HG03045 (cell line): ENCODE measurements at regions not wholly inside any gene's neighbourhood (a gene's known extent, or its start where the extent isn't known, plus 50 kb on each side); places are given as distances from the start of the nearest gene placed in this dataset.

Experiments used
- ATAC-seq: cut with Tn5 transposase; IDR thresholded peaks from one replicate; pipeline ENCODE4 v1.9.1; 2021; ENCODE audit warnings: mild to moderate bottlenecking, moderate library complexity; ENCODE audit not compliant: unreplicated experiment

DNA sequence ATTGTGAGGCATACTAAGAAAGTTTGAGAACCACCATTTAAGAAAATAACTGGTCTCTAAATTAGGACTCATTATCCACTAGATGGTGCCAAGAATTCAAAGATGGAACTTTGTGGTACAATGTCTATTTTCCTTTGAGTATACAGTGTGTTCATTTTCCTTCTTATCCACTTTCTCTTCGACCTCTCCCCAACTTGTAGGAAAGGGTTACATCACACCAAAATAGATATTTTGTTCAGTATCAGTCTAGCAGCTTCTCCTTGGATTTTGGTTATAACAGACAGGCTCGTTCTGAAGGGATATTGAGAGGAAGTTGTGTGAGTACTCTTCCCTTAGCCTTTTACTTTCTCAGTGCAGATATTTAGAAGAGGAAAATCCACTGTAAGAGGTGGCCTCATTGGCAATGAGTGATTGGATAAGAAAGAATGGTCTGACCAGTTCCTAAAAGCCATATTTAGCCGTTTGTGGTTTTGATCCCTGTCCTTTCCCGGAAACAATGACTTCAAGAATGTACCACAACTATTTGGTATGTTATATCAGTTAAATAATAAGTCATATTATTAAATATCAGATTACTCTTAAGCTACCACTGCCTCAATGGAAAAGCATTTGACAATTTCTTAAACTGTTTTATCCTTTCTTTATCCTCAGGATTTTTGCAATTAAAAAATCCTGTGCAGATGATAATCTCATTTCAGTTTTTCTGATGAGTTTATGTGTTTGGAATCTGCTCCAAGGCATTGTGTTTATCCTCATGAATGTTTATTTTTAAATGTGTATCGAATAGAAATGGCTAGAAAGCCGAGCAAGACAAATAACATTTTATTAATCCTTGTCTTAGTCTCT lies 69.0 kb upstream of the GRAMD2B start:
- ATAC-seq, result no peak

DNA sequence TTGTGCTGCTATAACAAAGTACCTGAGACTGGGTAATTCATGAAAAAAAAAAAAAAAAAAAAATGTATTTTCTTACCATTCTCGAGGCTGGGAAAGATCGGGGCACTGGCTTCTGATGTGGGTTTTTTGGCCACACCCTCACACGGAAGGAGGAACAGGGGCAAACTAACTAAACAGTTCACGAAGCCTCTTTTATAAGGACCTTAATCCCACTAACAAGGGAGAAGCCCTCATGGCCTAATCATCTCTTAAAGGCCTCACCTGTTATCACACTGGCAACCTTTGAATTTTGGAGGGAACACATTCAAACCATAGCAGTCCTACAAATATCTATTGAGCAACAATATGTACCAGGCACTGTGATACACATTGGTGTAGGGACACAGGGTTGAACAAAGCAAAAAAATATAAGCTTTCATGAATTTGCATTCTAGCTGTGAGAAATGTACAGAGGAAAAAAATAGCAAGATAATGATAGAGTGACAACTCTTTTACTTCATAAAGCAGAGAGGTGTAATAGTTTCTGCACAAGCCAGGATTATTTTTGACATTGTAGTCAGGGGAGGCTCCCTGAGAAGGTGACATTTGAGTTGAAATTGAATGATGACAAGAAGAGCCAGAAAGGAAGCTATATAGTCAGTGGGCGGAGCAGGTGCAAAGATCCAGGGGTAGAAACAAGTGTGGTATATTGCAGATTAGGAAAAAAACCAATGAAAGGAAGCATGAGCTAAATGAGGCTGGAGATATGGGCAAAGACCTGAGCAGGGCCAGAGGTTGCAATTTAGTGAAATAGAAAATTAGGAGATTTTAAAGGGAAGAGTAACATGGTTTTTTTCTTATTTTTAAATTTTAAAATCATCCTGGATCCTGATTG lies 68.1 kb upstream of the GRAMD2B start:
- no peak for ATAC-seq

DNA sequence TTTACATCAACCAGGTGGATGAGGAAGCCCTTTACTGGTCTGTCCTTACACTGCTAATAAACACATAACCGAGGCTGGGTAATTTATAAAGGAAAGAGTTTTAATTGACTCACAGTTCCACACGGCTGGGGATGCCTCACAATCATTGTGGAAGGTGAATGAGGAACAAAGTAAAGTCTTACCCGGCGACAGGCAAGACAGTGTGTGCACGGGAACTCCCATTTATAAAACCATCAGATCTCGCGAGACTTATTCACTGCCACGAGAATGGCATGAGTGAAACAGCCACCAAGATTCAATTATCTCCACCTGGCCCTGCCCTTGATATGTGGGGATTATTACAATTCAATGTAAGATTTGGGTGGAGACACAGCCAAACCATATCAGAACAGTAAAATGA lies 67.3 kb upstream of the GRAMD2B start:
- ATAC-seq, result no peak

DNA sequence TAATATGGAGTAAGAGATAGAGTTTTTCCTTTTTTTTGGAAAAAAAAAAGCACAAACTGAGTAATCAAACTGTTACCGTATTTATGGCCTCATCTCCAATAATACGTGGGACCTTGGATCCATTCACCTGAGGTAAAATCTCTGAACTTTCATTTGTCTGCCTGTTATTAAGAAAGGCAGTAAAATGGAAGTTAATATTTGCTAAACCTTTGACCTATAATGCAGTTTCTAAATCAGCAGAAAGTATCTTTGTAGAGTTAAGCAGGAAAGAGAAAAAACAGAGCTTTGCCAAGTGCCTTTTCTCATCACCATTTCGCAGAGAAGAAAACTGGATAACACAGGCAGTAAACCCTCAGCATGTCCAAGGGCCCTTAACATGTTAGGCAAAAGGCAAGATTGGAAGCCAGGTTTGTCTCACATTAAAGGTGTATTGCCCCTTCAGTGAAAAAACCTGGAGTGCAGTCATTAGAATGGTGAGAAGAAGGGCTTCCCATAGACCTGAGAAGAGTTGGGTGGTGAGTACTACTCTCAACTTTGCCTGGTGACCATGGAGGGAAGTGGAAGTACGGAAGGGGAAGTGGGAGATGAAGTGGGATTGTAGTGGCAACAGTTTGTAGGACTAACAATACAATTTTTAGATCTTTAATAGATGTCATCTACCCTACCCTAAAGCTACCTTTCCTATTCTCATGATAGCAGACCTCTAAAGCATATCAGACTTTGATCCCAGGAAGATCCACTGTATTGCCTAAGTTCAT lies 65.4 kb upstream of the GRAMD2B start:
- ATAC-seq, result no peak

DNA sequence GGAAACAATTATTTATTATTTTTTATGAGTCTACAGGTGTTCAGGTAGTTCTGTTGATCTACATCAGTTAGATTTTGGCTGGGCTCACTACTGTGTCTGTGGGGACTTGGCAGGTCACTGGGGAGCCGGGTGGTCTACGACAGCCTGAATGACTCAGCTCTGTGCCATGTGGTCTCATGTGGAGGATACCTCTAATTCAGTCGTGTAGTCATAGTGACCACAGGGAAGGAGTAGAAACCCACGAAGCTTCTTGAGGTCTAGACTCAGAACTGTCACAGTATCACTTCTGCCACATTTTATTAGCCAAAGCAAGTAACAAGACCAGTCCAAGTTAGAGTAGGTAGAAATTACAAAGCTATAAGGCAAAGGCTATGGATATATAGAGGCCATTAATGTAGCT lies 64.7 kb upstream of the GRAMD2B start:
- peak; percentile 87 for ATAC-seq

DNA sequence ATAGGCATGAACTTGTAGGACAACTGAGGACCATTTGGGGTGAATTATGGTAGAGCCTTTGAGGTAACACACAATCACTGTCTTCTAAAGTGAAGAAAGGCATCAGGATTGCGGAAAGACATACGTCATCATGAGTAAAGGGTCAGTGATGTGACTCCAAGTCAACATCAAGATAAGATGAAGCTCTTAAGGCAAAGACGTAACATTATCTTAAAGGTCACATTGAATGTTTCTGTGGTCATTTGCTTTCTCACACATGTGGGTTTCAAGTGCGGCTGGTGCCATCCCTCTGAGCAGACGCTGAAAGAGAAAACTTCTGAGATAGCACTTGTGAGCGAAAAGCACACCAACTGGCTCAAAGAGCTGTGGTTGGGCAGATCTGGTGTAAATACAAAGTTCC lies 63.3 kb upstream of the GRAMD2B start:
- no peak for ATAC-seq

DNA sequence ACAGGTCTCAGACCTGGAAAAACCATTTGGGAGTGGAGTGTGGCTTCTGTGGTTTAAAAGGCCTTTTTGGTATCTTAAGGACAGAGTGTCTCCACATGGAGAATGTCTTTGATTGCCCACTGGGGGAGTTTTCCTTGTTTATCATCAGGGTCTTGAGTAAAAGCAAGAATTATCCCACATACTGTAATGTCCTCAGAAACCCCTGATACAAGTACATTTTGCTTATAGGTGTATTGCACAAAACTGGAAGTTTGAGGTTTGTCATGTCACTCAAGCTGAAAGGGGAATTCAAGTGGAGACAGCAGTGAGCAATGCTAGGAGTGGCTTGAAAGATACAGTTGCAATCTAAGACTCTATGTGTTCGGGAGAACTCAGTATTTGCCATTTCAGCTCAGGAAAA lies 62.7 kb upstream of the GRAMD2B start:
- no peak for ATAC-seq

DNA sequence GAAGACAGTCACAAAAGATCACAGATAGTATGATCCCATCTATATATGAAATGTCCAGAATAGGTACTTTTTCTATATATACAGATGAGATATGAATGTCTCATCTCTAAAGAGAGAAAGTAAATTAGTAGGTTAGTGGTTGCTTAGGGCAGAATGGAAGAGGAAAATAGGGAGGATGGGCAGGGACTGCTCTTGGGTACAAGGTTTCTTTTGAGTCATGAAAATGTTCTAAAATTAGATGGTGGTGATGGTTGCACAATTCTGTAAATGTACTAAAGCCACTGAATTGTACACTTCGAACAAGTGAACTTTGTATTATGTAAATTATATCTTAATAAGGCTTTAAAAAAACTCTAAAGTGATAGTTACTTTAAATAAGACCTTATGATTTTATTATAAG lies 59.6 kb upstream of the GRAMD2B start:
- no peak for ATAC-seq

DNA sequence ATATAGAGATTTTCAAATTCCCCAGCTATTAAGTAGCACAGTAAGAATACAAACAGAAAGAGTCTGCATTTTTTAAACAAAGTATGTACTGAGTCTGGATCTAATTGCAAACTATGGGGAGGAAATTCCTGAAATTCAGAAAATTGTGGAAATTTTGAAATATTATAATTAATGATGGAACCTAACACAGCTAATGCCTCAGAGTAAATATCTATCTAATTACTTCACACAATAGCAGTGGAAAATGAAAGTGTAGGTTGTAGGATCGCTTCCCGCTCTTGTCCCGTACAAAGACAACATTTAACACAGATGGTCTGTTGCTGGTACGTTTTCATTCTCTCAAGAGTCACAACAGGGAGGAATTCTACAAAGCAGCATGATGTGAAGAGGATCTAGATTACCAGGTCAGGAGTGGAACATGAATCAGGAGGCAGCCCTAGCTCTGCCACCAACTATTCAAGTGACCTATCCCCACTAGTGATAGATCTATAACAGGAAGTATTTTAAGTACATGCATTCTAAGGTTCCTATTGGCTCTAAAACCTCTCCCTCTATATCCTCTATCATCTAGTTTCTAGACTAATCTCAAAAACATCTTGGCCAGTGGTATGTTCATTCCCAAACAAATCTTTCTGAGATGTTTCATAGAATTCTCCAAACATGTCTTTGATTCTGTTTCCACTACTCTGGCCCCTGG lies 58.9 kb upstream of the GRAMD2B start:
- no peak for ATAC-seq

DNA sequence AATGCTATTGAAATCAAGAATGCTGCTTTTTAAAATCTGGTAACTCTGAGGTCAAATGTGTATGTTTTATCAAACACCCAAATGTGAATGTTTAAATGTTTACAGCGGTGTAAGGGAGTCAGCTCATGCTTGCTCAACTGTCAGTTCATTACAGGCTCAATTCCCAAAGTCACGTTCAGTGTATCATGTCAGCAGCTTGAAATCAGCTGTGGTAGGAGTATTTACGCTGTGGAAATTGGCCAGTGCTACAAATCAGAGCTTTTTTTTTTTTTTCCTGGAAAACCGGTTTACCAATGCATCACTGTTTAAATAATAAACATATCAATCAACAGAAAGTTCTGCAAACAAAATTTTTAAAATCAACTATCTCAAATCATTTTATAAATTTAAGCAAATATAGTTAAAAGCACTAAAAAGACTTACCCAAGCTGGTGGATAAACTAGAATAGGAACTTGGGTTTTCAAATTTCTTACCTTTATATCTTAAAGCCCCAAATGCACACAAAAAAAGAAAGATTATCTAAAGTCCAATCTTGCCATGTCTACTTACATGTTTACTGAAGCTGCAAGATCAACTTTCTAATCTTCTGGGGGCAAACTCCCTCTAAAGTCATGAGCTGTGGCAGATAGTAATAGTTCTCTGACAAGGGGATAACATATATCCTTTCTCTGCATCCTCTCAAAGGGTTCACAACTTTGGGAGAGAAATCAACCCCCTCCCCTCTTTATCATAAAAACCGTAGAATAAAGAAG lies 57.6 kb upstream of the GRAMD2B start:
- no peak for ATAC-seq

DNA sequence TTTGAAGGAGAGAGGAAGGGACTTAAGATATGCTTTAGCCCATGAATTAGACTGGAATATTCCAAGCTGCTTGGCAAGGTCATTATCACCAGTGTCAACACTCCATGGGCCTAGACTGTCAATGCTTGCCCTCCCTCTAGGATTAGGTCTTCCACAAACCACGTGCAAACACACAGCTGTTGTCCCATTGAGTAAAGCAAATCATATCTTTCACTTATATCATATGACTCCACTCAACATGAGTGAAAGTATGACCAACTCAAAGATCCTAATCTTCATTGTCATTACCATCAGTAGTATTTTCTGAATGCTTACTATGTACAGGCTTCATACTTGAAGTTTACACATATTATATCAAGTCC lies 57.0 kb upstream of the GRAMD2B start:
- no peak for ATAC-seq

DNA sequence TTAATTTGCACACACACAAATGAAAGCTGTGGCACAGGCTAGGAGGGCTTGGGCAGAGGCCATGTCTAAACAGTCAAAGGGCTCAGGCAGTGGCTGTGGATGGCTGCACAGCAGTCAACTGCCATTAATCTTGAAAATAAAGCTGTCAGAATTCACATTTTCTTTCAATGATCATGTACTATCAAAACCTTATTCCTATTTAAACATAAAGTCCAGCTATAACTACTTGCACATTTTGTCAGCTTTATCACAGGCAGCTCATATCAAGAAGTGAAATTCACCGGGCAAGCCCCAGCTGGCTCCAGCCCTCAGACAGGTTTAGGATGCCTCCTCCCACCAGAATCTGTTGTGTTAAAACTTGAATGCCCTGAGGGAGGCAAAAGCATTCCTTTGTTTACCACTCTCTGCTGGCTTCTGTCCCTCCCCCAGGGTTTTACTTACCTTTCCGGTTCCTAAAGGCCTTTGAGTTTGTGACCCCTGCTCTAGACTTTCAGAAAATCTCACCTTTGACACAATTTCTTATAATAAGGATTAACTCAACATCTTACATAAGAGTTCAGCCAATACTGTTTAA lies 54.9 kb upstream of the GRAMD2B start:
- ATAC-seq, result no peak

DNA sequence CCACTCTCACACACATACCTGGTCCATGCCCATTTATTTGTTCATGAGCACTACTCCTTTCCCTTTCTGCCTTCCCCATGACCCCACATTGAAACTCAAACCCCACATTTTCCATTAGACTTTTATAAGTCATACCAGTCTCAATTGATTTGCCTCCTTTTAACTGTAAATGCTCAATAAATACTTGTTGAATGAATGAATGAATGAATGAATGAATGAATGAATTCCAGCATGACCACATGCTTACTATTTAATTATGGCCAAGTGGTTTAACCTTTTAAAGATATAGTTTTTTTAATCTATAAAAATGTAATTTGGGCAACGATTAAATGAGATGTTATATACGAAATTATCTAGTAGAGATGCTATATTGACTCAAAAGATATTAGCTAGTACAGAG lies 54.1 kb upstream of the GRAMD2B start:
- no peak for ATAC-seq

DNA sequence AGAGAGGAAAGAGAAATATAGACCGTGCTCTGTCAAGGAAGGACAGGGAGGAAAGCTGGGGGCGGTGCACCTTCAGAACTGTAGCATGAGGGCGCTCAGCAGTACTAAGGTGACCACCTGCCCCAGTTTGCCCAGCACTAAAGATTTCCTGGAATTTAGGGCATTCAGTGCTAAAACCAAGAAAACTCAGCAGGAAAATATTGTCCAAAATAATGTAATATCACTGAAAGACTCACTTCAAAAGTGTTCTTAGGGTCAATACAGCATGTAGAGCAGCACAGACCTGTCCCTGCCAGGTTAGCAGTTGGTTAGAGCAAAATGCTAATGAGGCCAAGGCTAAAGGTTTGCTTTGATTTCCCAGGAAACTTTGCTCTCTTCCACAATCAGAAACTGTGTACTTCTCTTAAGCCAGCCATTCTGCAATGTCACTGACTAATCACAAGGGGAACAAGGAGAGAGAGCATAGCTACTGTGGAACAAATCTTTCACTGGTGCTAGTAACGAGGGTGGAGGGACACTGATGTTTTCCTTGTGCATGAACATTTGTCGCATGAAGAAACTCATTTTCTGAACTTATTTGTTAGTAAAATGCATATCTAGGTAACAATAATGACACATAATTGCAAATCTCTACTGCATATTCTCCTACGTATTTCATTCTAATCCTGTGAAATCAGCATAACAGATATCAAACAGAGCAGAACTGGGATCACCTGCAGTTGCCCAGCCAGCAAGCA lies 53.0 kb upstream of the GRAMD2B start:
- ATAC-seq, result no peak

DNA sequence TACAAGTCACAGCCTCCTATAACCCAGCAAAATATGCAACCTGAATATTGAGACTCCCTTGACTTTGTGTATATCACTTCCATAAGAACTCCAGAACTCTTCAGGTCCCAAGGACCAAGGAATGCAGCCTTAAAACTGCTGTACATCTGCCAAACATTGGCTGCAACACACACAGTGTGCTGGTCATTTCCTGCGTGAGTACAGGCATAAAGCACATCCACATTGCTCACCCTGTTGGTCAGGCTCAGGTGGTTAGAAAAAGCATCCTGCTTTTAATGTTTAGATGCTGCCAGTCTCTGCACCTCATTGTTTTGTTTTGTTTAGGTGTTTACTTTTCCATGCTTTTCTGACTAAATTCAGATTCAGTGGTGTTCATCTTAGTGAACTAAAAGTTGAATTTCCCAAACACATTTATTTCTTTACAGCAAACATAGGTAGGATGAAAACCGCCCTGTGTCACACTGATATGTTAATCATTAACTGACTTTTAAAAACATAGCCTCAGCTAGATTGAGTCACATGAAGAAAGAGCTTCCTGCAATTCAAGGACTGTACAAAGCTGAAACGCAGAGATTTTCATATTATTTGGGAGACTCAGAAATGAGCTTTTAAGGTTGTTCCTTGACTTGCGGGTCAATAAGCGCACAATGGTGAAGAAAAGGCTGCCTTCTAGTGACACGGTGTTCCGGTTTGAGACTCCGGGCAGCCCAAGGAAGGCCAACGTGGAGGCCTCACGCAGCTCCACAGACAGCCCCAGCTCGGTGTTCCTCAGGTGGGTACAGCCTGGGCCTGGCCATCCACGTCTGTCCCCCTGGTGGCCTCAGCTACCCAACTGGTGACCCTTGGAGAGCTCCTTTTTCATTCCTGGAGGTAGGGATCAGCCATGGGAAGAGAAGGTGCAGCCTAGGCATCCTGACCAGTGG lies 52.2 kb upstream of the GRAMD2B start:
- ATAC-seq, result no peak

DNA sequence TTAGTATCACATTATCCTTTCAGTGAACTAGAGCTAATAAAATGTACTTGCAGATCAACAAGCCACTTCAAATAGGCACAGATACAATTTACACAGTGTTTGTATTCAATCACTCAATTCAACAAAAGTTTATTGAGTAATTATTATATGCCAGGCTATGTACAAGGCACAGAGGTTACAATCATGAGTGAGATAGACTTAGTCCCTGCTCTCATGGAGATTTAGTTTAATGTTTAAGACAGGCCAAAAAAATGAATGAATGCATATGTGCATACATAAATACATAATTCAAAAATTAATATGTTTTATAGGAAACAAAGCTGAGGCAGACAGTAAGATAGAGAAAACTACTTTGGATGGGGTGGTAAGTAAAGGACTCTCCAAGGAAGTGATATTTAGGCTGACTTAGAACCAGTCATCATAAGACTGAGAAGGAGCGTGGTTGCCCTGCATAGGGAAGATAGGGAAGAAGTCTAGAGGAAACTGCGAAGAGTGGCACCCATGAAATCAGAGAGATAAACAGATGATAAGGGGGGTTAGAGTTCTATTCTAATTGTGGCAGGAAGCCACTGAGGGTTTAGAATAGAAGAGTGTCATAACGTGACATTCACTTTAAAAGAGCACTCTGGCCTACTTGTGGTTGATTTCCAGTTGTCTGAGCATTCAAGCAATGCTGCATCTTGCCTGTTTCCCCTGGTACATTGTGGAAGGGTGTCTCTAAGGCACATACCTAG lies 49.7 kb upstream of the GRAMD2B start:
- no peak for ATAC-seq
